ENCODE measurements at regions not wholly inside any gene's neighbourhood (a gene's known extent, or its start where the extent isn't known, plus 50 kb on each side); places are given as distances from the start of the nearest gene placed in this dataset.

GRCh38 chr5:173823721-173824567 is 64.2 kb upstream of the CPEB4 start:
- TF ChIP-seq, protein P1, sequence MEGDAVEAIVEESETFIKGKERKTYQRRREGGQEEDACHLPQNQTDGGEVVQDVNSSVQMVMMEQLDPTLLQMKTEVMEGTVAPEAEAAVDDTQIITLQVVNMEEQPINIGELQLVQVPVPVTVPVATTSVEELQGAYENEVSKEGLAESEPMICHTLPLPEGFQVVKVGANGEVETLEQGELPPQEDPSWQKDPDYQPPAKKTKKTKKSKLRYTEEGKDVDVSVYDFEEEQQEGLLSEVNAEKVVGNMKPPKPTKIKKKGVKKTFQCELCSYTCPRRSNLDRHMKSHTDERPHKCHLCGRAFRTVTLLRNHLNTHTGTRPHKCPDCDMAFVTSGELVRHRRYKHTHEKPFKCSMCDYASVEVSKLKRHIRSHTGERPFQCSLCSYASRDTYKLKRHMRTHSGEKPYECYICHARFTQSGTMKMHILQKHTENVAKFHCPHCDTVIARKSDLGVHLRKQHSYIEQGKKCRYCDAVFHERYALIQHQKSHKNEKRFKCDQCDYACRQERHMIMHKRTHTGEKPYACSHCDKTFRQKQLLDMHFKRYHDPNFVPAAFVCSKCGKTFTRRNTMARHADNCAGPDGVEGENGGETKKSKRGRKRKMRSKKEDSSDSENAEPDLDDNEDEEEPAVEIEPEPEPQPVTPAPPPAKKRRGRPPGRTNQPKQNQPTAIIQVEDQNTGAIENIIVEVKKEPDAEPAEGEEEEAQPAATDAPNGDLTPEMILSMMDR (IDR thresholded peaks at IDR 0.05) = no peak
- TF ChIP-seq POLR2A (IDR thresholded peaks at IDR 0.05) (no peak), EP300 (IDR thresholded peaks at IDR 0.05) (peak in 1 of 4 donors; percentile 15)

Data from upper lobe of left lung (tissue), 4 donors.